ENCODE measurements at regions not wholly inside any gene's neighbourhood (a gene's known extent, or its start where the extent isn't known, plus 50 kb on each side); places are given as distances from the start of the nearest gene placed in this dataset.
A peak's percentile ranks its signal among the peaks of the same experiment; 100 is the strongest.

- TF ChIP-seq CTCF (IDR thresholded peaks at IDR 0.05): peak; percentile 49
- no peaks in the 10 kb centered on the region for H3K36me3 Mint-ChIP-seq (ENCODE audit: low read depth)
- DNase-seq: no peak
These were observed 504.3 kb downstream of the FAM181B start for GRCh38 chr11:82229341-82229740.

GRCh38 chr11:82225930-82226329 lies 507.7 kb downstream of the FAM181B start:
- DNase-seq: no peak
- no peak for TF ChIP-seq CTCF (IDR thresholded peaks at IDR 0.05)
- no peaks in the 10 kb centered on the region for H3K4me1 Mint-ChIP-seq
- no peak overlapping the region for H3K27ac Mint-ChIP-seq
- no peaks in the 10 kb centered on the region for H3K36me3 Mint-ChIP-seq (ENCODE audit: low read depth)
- H3K4me3 Mint-ChIP-seq: no peak overlapping the region
- no peaks in the 10 kb centered on the region for H3K27me3 Mint-ChIP-seq (ENCODE audit: low read depth, poor library complexity)
- peaks cover 20% of the 10 kb centered on the region for H3K9me3 Mint-ChIP-seq

More at GRCh38 chr11:82229341-82229740, 504.3 kb downstream of the FAM181B start:
- peaks cover 11% of the 10 kb centered on the region for H3K27me3 Mint-ChIP-seq (ENCODE audit: low read depth, poor library complexity)
- H3K4me3 Mint-ChIP-seq: no peak overlapping the region
- no peaks in the 10 kb centered on the region for H3K4me1 Mint-ChIP-seq
- no peak overlapping the region for H3K27ac Mint-ChIP-seq
- H3K9me3 Mint-ChIP-seq: peaks cover 13% of the 10 kb centered on the region

GRCh38 chr11:82225502-82225901 lies 508.2 kb downstream of the FAM181B start:
- no peaks in the 10 kb centered on the region for H3K36me3 Mint-ChIP-seq (ENCODE audit: low read depth)
- no peak overlapping the region for H3K27ac Mint-ChIP-seq
- DNase-seq: no peak
- TF ChIP-seq CTCF (IDR thresholded peaks at IDR 0.05): no peak
- H3K27me3 Mint-ChIP-seq (ENCODE audit: low read depth, poor library complexity): peaks cover 2% of the 10 kb centered on the region
- no peak overlapping the region for H3K4me3 Mint-ChIP-seq
- no peaks in the 10 kb centered on the region for H3K4me1 Mint-ChIP-seq
- H3K9me3 Mint-ChIP-seq: peaks cover 20% of the 10 kb centered on the region

GRCh38 chr11:82216927-82217570 lies 516.6 kb downstream of the FAM181B start:
- Mint-ChIP-seq H3K36me3 (ENCODE audit: low read depth) (no peaks in the 10 kb centered on the region), H3K4me3 (no peak overlapping the region), H3K27ac (no peak overlapping the region), H3K4me1 (no peaks in the 10 kb centered on the region), H3K27me3 (ENCODE audit: low read depth, poor library complexity) (peaks cover 7% of the 10 kb centered on the region), H3K9me3 (no peaks in the 10 kb centered on the region)
- no peak for TF ChIP-seq CTCF (IDR thresholded peaks at IDR 0.05)
- no peak for DNase-seq

GRCh38 chr11:82210011-82210410 lies 523.7 kb downstream of the FAM181B start:
- H3K27ac Mint-ChIP-seq: no peak overlapping the region
- H3K4me1 Mint-ChIP-seq: no peaks in the 10 kb centered on the region
- H3K4me3 Mint-ChIP-seq: no peak overlapping the region
- no peak for DNase-seq
- TF ChIP-seq CTCF (IDR thresholded peaks at IDR 0.05): no peak
- peaks cover 4% of the 10 kb centered on the region for H3K27me3 Mint-ChIP-seq (ENCODE audit: low read depth, poor library complexity)
- no peaks in the 10 kb centered on the region for H3K9me3 Mint-ChIP-seq
- no peaks in the 10 kb centered on the region for H3K36me3 Mint-ChIP-seq (ENCODE audit: low read depth)

- Mint-ChIP-seq H3K36me3 (ENCODE audit: low read depth) (no peaks in the 10 kb centered on the region), H3K27me3 (ENCODE audit: low read depth, poor library complexity) (peaks cover 3% of the 10 kb centered on the region), H3K9me3 (no peaks in the 10 kb centered on the region), H3K27ac (peak overlapping the region; percentile 4), H3K4me3 (no peak overlapping the region), H3K4me1 (peaks cover 7% of the 10 kb centered on the region)
- DNase-seq: no peak
- no peak for TF ChIP-seq CTCF (IDR thresholded peaks at IDR 0.05)
These were observed 538.4 kb downstream of the FAM181B start for GRCh38 chr11:82195283-82195682.

Data from nephron progenitor cell (in vitro differentiated cells).